Left hindlimb (tissue), 1 donor: ENCODE measurements at regions not wholly inside any gene's neighbourhood (a gene's known extent, or its start where the extent isn't known, plus 50 kb on each side); places are given as distances from the start of the nearest gene placed in this dataset.
"Not testable (repeated sequence)": the region's sequence is repeated elsewhere in the genome, so short reads cannot be mapped to it uniquely, and the experiment has no call there.

Experiments
- DNase-seq: peaks from one replicate; pipeline ENCODE4 v3.0.0-alpha.2; 2018

- no peak for DNase-seq
These were observed 49.7 kb downstream of the SIPA1L2 start for GRCh38 chr1:232579958-232580941.

- no peak for DNase-seq
These were observed 50.5 kb downstream of the SIPA1L2 start for GRCh38 chr1:232579466-232579865.

DNA sequence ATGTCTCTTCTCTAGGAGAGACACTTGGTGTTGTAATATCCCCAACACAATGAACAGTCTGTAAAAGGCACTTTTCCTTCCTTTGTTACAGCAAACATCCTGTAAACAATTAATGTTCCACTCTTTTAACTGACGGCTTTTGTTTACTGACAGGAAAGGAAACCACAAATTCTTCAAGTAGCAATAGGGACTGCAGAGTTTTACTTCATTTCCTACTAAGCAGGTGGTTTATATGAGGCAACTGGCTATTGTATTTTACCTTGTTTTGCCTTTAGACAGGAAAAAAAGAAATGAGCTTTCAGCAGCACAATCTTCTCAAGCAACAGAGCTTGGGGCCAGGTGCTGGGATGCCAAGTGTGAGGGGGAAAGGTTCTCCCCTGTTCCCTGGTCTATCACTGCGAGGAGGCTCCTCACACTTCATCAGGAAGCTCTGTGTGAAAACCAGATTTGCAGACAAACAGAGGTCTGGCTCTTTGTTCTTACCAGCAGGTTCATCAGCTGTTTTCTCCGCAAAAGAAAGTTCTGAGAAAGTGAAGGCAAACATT is 51.2 kb downstream of the SIPA1L2 start:
- DNase-seq, result no peak

DNA sequence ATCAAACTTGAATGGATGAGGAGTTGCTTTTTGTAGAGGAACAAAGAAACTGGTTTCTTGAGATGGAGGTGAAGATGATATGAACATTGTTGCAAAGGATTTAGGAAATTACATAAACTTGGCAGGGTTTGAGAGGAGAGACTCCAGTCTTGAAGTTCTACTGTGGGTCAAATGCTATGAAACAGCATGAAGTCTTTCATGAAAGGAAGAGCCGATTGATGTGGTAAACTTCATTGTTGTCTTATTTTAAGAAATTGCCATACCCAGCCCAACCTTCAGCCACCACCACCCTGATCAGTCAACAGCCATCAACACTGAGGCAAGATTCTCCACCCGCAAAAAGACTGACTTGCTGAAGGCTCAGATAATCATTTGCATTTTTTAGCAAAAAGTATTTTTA is 52.2 kb downstream of the SIPA1L2 start:
- no peak for DNase-seq

- no peak for DNase-seq
These were observed 53.4 kb downstream of the SIPA1L2 start for GRCh38 chr1:232576537-232576936.

DNA sequence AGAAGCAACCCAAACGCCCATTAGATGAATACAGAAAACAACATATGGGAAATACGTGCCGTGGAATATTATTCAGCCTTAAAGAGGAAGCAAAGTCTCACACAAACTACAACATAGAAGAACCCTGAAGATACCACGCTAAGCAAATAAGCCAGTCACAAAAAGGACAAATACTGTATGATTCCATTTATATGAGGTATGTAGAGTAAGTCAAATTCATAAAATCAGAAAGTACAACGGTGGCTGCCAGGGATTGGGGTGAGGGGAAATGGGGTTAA is 54.2 kb downstream of the SIPA1L2 start:
- DNase-seq, result no peak

DNA sequence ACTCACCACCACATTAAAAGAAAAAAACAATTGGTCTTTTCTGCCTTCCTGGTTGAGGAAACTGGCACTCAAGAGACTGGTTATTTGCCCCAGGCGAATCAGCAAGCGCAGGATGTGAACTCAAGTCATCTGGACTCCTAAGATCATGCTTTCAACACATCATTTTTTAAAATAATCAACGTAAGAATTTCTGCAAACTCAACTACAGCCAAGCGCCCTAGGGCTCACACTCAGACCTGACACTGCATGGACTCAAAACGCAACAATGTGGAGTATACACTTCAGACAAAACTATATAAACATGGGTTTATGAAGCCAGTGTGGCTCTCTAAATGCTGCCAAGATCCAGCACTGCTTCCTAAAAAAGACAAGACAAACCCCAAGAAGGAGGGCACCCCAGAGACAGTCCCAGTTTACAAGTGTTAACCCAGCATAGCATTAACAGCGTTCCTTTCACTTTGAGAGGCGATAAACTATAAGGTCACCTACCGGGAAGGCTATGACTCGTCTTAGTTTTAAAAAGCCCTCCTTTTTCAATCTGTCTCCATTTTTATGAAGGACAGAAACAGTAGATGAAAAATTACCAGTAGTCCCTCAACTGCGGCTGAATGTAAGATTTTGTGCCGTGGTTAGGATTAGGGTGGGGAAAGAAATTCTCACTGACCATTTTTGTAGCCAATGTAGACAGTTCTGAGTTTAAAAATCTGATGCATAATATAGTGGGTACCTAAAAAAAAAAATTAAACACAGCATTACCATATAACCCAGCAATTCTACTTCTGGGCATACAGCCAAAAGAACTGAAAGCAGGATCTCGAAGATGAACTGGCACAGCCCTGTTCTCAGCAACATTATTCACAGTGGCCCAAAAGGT is 54.8 kb downstream of the SIPA1L2 start:
- DNase-seq, result no peak

- no peak for DNase-seq
These were observed 55.9 kb downstream of the SIPA1L2 start for GRCh38 chr1:232574077-232574476.

- no peak for DNase-seq
These were observed 58.4 kb downstream of the SIPA1L2 start for GRCh38 chr1:232571523-232571922.

DNA sequence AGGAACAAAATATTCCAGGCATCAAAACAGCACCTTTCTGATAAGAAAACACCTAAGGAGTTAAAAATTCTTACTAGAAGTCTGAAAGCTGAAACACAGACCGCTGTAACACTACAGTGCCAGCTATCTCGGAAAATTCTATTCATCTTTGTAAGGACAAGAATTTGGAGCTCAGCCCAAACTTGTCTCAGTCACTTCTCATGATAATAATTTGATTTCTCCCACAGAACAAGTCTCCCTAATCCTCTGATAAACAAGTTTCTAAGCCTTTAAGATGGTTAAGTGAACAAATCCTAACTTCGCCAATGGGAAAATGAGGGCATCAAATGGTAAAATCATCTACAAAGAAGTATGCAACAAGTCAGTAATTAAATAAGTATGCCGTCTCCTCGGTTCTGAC is 59.9 kb downstream of the SIPA1L2 start:
- DNase-seq, result no peak

GRCh38 chr1:232569554-232569921 is 60.4 kb downstream of the SIPA1L2 start:
- DNase-seq, result not testable (repeated sequence)

DNA sequence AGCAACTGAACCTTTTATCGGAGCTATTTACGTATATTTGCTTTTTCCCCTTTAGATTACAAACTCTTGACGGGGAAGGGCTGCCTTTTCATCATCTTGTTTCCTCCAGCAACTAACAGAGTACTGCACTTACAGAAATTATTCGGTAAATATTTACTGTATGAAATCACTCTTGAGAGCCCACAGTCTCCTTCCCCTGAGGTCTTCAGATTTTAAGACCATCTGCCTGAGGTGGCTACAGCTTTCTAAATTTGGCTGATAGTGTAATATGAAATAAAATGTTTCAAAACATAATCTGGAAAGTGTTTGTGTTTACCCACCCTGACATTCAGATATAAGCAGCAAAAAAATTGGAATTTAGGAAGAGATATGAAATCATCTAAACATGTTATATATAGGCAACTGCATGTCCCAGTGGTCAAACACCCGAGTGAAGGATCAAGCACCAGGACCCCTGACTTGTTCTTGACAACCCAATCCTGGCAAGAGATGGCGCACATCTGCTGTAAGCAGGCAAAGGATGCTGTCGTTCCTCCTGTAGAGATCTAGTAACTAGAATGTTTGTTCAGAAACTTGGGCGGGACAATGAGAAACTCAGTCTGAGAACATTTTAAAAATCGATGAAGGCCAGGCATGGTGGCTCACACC is 60.9 kb downstream of the SIPA1L2 start:
- DNase-seq, result no peak

- DNase-seq, result no peak
These were observed 61.5 kb downstream of the SIPA1L2 start for GRCh38 chr1:232568331-232568852.

DNA sequence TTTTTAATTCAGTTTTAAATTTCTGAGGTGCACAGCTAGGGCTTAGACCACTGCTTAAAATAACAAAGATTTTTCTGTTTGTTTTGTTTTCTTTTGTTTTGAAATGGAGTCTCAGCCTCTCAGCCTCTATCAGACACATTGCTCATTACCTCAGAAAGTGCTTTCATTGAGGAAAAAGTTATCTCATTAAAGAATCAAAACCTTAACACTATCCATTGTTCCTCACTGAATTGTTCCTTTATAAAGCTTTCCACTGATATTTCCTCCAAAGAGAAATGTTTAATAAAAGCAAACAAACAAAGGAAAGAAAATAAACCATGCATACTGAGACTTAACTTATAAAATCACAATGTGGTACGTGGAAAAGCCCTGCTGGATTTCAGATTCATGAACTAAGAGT is 63.8 kb downstream of the SIPA1L2 start:
- DNase-seq, result no peak

GRCh38 chr1:232562855-232563510 is 67.0 kb downstream of the SIPA1L2 start:
- no peak for DNase-seq

GRCh38 chr1:232561381-232561780 is 68.6 kb downstream of the SIPA1L2 start:
- DNase-seq, result no peak

DNA sequence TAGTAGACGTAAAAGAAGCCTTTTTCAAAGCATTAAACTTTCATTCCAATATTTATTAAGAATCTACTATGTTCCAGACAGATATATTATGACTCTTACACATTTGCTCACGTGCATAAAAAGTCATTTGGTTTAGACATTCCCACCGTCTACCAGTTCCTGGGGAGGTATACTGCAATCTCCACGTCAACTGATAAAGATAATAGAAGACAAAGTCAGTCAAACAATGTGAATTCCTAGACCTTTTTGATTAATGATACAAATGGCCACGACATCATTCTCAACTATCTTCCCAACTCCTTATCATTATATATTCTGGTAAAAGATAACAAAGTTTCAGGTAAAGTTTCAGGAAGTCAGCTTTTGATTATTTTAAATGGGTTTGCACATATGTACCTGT is 69.0 kb downstream of the SIPA1L2 start:
- no peak for DNase-seq

DNA sequence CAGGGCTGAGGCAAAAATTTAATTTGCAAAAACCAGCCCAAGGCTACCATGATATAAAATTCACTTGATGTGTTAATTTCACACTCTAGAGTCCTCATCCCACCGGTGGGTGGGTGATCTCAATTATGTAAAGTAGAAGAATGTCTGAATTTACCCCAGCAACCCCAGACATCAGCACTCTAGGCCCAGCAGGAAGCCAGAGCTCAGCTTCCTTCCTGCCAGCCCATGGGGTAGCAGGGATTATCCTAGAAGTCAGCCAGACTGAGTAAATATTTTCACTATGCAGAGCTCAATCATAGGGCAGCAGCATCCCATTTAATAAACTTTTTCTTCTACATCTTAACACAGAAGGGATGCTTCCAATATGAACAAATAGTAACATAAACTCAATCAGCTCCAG is 71.0 kb downstream of the SIPA1L2 start:
- no peak for DNase-seq

GRCh38 chr1:232557502-232558191 is 72.3 kb downstream of the SIPA1L2 start:
- DNase-seq, result no peak

- DNase-seq, result no peak
These were observed 72.8 kb downstream of the SIPA1L2 start for GRCh38 chr1:232557096-232557495.

- DNase-seq, result no peak
These were observed 73.6 kb downstream of the SIPA1L2 start for GRCh38 chr1:232556351-232556750.
